Neural cell (in vitro differentiated cells): ENCODE measurements at regions not wholly inside any gene's neighbourhood (a gene's known extent, or its start where the extent isn't known, plus 50 kb on each side); places are given as distances from the start of the nearest gene placed in this dataset.

Experiments
- H2AFZ ChIP-seq: fragments of 200-600, 300-800 bp; sonication (generic), shearing (Covaris generic); 2 replicates; pipeline ENCODE4 v1.6.0; 2014; ENCODE audit warnings: low read depth, mild to moderate bottlenecking, antibody characterized with exemption, low read length, moderate library complexity
- H3F3A ChIP-seq: fragments of 200-600 bp; shearing (Covaris generic); 2 replicates; pipeline ENCODE4 v1.6.1; 2016; ENCODE audit warnings: mild to moderate bottlenecking, moderate library complexity, mixed read lengths, antibody characterized with exemption, low read length; ENCODE audit not compliant: insufficient read depth, poor library complexity, severe bottlenecking
- H3K27ac ChIP-seq: fragments of 200-600, 300-800 bp; sonication (generic), shearing (Covaris generic); 2 replicates; pipeline ENCODE4 v1.5.1; 2014; ENCODE audit warnings: mild to moderate bottlenecking, low read length, moderate library complexity
- H3K27me3 ChIP-seq: fragments of 300-800, 200-600 bp; sonication (generic), shearing (Covaris generic); 2 replicates; pipeline ENCODE4 v1.6.0; 2014; ENCODE audit warnings: mild to moderate bottlenecking, low read depth, low read length, moderate library complexity; ENCODE audit not compliant: insufficient read depth
- H3K36me3 ChIP-seq: fragments of 300-800, 200-600 bp; sonication (generic), shearing (Covaris generic); 2 replicates; pipeline ENCODE4 v1.5.1; 2014; ENCODE audit warnings: mild to moderate bottlenecking, antibody characterized with exemption, low read length, moderate library complexity; ENCODE audit not compliant: insufficient read depth
- H3K4me2 ChIP-seq: fragments of 300-800, 200-600 bp; sonication (generic), shearing (Covaris generic); 2 replicates; pipeline ENCODE4 v1.6.0; 2014; ENCODE audit warnings: mild to moderate bottlenecking, low read length
- H3K4me3 ChIP-seq: fragments of 300-800, 200-600 bp; sonication (generic), shearing (Covaris generic); 2 replicates; pipeline ENCODE4 v1.5.1; 2014; ENCODE audit warnings: mild to moderate bottlenecking, low read length, moderate library complexity
- H3K79me2 ChIP-seq: fragments of 200-600 bp; shearing (Covaris generic); replicated peaks from 2 replicates; pipeline ENCODE4 v1.6.0; 2014; ENCODE audit warnings: mild to moderate bottlenecking, low read length, moderate library complexity; ENCODE audit not compliant: insufficient read depth
- H3K9ac ChIP-seq: fragments of 300-800, 200-600 bp; sonication (generic), shearing (Covaris generic); 2 replicates; pipeline ENCODE4 v1.6.1; 2016; ENCODE audit warnings: mild to moderate bottlenecking, low read length, mixed read lengths
- H3K9me2 ChIP-seq: fragments of 200-600 bp; shearing (Covaris generic); 2 replicates; pipeline ENCODE4 v1.6.1; 2016; ENCODE audit warnings: mild to moderate bottlenecking, low read length, mixed read lengths; ENCODE audit not compliant: insufficient read depth
- H3K9me3 ChIP-seq: fragments of 200-600, 300-800 bp; sonication (generic), shearing (Covaris generic); 2 replicates; pipeline ENCODE4 v1.6.1; 2016; ENCODE audit warnings: mild to moderate bottlenecking, mixed run types, low read length, moderate library complexity, mixed read lengths
- H4K20me1 ChIP-seq: fragments of 200-600 bp; shearing (Covaris generic); 2 replicates; pipeline ENCODE4 v1.6.1; 2016; ENCODE audit warnings: mild to moderate bottlenecking, mixed run types; ENCODE audit not compliant: insufficient read depth
- CTCF ChIP-seq: fragments of 450-650 bp; IDR thresholded peaks from 2 replicates; pipeline ENCODE4 v1.5.1; 2014; ENCODE audit warnings: antibody characterized with exemption, mild to moderate bottlenecking, moderate library complexity; ENCODE audit not compliant: poor library complexity, severe bottlenecking
- EP300 ChIP-seq: fragments of 450-650 bp; conservative IDR thresholded peaks from 2 replicates; pipeline ENCODE4 v1.6.1; 2014; ENCODE audit warnings: antibody characterized with exemption, mild to moderate bottlenecking, moderate library complexity; ENCODE audit not compliant: poor library complexity, severe bottlenecking
- EZH2 ChIP-seq: fragments of 200-600, 300-800 bp; shearing (Covaris generic), sonication (generic); IDR thresholded peaks from 2 replicates; pipeline ENCODE4 v1.6.1; 2014; ENCODE audit warnings: antibody characterized with exemption, low read length, borderline replicate concordance, mild to moderate bottlenecking; ENCODE audit not compliant: insufficient read depth, poor library complexity, severe bottlenecking
- POLR2AphosphoS5 ChIP-seq: IDR thresholded peaks from 2 replicates; pipeline ENCODE4 v1.6.1; 2012
- RAD21 ChIP-seq: fragments of 450-650 bp; conservative IDR thresholded peaks from 2 replicates; pipeline ENCODE4 v1.6.1; 2014; ENCODE audit warnings: antibody characterized with exemption, mild to moderate bottlenecking, moderate library complexity
- REST ChIP-seq: IDR thresholded peaks from 2 replicates; pipeline ENCODE4 v1.6.1; 2012; ENCODE audit warnings: borderline replicate concordance
- SMC3 ChIP-seq: fragments of 450-650 bp; conservative IDR thresholded peaks from 2 replicates; pipeline ENCODE4 v1.6.1; 2014; ENCODE audit warnings: antibody characterized with exemption, mild to moderate bottlenecking, moderate library complexity; ENCODE audit not compliant: poor library complexity
- TAF1 ChIP-seq: IDR thresholded peaks from 2 replicates; pipeline ENCODE4 v1.6.1; 2012; ENCODE audit warnings: low read depth

- Histone ChIP-seq H3K79me2 (no peaks in the 10 kb centered on the region), H2AFZ (no peak overlapping the region), H3K36me3 (no peaks in the 10 kb centered on the region), H3K27me3 (no peaks in the 10 kb centered on the region), H3K9me3 (no peaks in the 10 kb centered on the region), H3K27ac (no peak overlapping the region), H3K9ac (no peak overlapping the region), H3K9me2 (no peaks in the 10 kb centered on the region), H4K20me1 (no peaks in the 10 kb centered on the region), H3F3A (no peaks in the 10 kb centered on the region), H3K4me3 (no peak overlapping the region), H3K4me2 (no peak overlapping the region)
- TF ChIP-seq REST (no peak), EP300 (no peak), POLR2AphosphoS5 (no peak), EZH2 (no peak), SMC3 (no peak), RAD21 (no peak), CTCF (no peak)
Measured at GRCh38 chr11:122491509-122491908, 164.0 kb upstream of the UBASH3B start.

DNA sequence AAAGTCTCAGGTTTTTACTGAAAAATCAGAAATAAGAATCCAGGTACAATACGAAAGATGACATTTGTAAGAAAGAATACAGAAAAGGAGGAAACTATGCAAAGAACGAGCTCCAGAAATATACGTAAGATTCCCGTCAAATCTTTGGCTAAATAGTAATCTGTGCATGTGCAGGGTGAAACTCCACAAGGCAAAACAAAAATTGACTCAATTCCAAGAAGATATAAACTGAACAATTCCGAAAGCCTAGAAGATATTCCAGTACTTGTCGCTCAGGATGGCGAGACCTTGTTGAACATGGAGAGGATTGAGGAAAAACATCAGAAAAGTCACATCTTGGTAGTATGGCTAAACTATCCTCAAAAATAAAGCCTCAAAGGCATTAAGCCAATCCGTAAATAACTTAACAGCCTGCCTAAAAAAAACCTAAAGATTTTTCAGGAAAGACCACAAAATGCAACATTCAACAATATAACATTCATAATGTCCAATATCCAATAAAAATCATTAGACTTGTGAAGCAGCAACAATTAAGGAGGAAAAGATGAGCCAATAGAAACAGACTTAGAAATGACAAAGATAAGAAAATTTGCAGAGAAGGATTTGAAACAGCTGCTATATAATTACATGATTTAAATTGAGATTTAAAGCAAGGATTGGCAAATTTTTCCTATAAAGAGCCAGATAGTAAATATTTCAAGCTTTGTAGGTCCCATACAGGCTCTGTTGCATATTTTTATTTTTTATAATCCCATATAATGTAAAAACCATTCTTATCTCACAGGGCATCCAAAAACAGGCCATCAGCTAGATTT lies 166.4 kb upstream of the UBASH3B start:
- Histone ChIP-seq H3K9me2 (no peaks in the 10 kb centered on the region), H3K27me3 (no peaks in the 10 kb centered on the region), H2AFZ (no peak overlapping the region), H3K36me3 (no peaks in the 10 kb centered on the region), H3K4me3 (no peak overlapping the region), H3K4me2 (no peak overlapping the region), H3K9ac (no peak overlapping the region), H3F3A (no peaks in the 10 kb centered on the region), H3K79me2 (no peaks in the 10 kb centered on the region), H3K9me3 (no peaks in the 10 kb centered on the region), H4K20me1 (no peaks in the 10 kb centered on the region), H3K27ac (no peak overlapping the region)
- TF ChIP-seq REST (no peak), TAF1 (no peak), CTCF (no peak), EP300 (no peak), RAD21 (no peak), POLR2AphosphoS5 (no peak)
